GM23248 (cell line): ENCODE measurements at regions not wholly inside any gene's neighbourhood (a gene's known extent, or its start where the extent isn't known, plus 50 kb on each side); places are given as distances from the start of the nearest gene placed in this dataset.
"Not testable (repeated sequence)": the region's sequence is repeated elsewhere in the genome, so short reads cannot be mapped to it uniquely, and the experiment has no call there.

Experiments used
- DNase-seq: peaks from one replicate; pipeline ENCODE4 v3.0.0-alpha.2; 2015
- H2AFZ ChIP-seq: fragments of 200-600 bp; sonication (generic); 2 replicates; pipeline ENCODE4 v1.6.1; 2016; ENCODE audit warnings: antibody characterized with exemption
- H3F3A ChIP-seq: fragments of 200-600 bp; sonication (generic); 2 replicates; pipeline ENCODE4 v1.6.1; 2016; ENCODE audit warnings: mild to moderate bottlenecking, antibody characterized with exemption, mixed run types; ENCODE audit not compliant: insufficient read depth
- H3K27ac ChIP-seq: fragments of 200-600 bp; sonication (generic); 2 replicates; pipeline ENCODE4 v1.5.1; 2016; ENCODE audit warnings: mild to moderate bottlenecking
- H3K27me3 ChIP-seq: fragments of 200-600 bp; sonication (generic); replicated peaks from 2 replicates; pipeline ENCODE4 v1.6.1; 2016; ENCODE audit warnings: mild to moderate bottlenecking; ENCODE audit not compliant: insufficient read depth
- H3K36me3 ChIP-seq: fragments of 200-600 bp; sonication (generic); 2 replicates; pipeline ENCODE4 v1.6.1; 2016; ENCODE audit warnings: low read depth, mild to moderate bottlenecking
- H3K4me1 ChIP-seq: fragments of 200-600 bp; sonication (generic); 2 replicates; pipeline ENCODE4 v1.6.1; 2016; ENCODE audit warnings: mild to moderate bottlenecking; ENCODE audit not compliant: insufficient read depth
- H3K4me2 ChIP-seq: fragments of 200-600 bp; sonication (generic); one replicate; pipeline ENCODE4 v1.6.1; 2016; ENCODE audit warnings: mild to moderate bottlenecking; ENCODE audit not compliant: unreplicated experiment
- H3K4me3 ChIP-seq: fragments of 200-600 bp; sonication (generic); 2 replicates; pipeline ENCODE4 v1.5.1; 2016; ENCODE audit warnings: mild to moderate bottlenecking
- H3K79me2 ChIP-seq: fragments of 200-600 bp; sonication (generic); 2 replicates; pipeline ENCODE4 v1.6.1; 2016; ENCODE audit warnings: mild to moderate bottlenecking; ENCODE audit not compliant: insufficient read depth
- H3K9ac ChIP-seq: fragments of 200-600 bp; sonication (generic); 2 replicates; pipeline ENCODE4 v1.6.1; 2016; ENCODE audit warnings: mild to moderate bottlenecking
- H3K9me2 ChIP-seq: fragments of 200-600 bp; sonication (generic); 2 replicates; pipeline ENCODE4 v1.6.1; 2016; ENCODE audit warnings: mixed run types, mild to moderate bottlenecking, moderate library complexity; ENCODE audit not compliant: insufficient read depth
- H3K9me3 ChIP-seq: fragments of 200-600 bp; sonication (generic); one replicate; pipeline ENCODE4 v1.6.1; 2017; ENCODE audit warnings: low read depth
- H4K20me1 ChIP-seq: fragments of 200-600 bp; sonication (generic); 2 replicates; pipeline ENCODE4 v1.6.0; 2016; ENCODE audit not compliant: insufficient read depth
- EZH2 ChIP-seq: fragments of 200-600 bp; sonication (generic); IDR thresholded peaks from 2 replicates; pipeline ENCODE4 v1.6.1; 2018; ENCODE audit warnings: antibody characterized with exemption, mild to moderate bottlenecking; ENCODE audit not compliant: insufficient read depth, poor library complexity, severe bottlenecking
- EZH2phosphoT487 ChIP-seq: fragments of 200-600 bp; sonication (generic); IDR thresholded peaks from 2 replicates; pipeline ENCODE4 v1.6.1; 2018; ENCODE audit warnings: antibody characterized with exemption, moderate library complexity, mild to moderate bottlenecking, low read depth; ENCODE audit not compliant: insufficient read depth
- WGBS, 2 experiments: methylation state at CpG; one replicate each; pipeline ENCODE4 v1.1.6; 2015 to 2017; ENCODE audit warnings: low lambda C conversion rate in 2 of 2, low coverage in 1 of 2; ENCODE audit errors: missing lambda C conversion rate in 2 of 2; 5-methylcytosine and 5-hydroxymethylcytosine counted together
- in situ Hi-C: fragments of 300-500 bp; cut with MboI; formaldehyde crosslinking; loops from 2 replicates; pipeline ENCODE4 v1.15.0; 2020

- no peaks in the 10 kb centered on the region for H3K4me1 ChIP-seq
- H3K27ac ChIP-seq: no peak overlapping the region
- H3K4me3 ChIP-seq: no peak overlapping the region
- no peaks in the 10 kb centered on the region for H3K79me2 ChIP-seq
- H3K4me2 ChIP-seq: no peak overlapping the region
- no peak for DNase-seq
- no peaks in the 10 kb centered on the region for H3K9me3 ChIP-seq
- no peaks in the 10 kb centered on the region for H3K36me3 ChIP-seq
- H4K20me1 ChIP-seq: no peaks in the 10 kb centered on the region
- TF ChIP-seq EZH2phosphoT487: no peak
- no peak for TF ChIP-seq EZH2
- WGBS, 2 experiments: 30 to 31% methylated on average over 8 of the region's 8 CpGs
- no peak overlapping the region for H2AFZ ChIP-seq
- in situ Hi-C loops: loop anchor here (25.0 kb wide), 2 partner anchors 345 to 520 kb away; no protein-coding TSS in a partner anchor
- no peaks in the 10 kb centered on the region for H3F3A ChIP-seq
- no peaks in the 10 kb centered on the region for H3K9me2 ChIP-seq
- peaks cover 18% of the 10 kb centered on the region for H3K27me3 ChIP-seq
- H3K9ac ChIP-seq: no peak overlapping the region
These were observed 324.2 kb upstream of the NCKAP5 start for GRCh38 chr2:133892352-133892913.

DNA sequence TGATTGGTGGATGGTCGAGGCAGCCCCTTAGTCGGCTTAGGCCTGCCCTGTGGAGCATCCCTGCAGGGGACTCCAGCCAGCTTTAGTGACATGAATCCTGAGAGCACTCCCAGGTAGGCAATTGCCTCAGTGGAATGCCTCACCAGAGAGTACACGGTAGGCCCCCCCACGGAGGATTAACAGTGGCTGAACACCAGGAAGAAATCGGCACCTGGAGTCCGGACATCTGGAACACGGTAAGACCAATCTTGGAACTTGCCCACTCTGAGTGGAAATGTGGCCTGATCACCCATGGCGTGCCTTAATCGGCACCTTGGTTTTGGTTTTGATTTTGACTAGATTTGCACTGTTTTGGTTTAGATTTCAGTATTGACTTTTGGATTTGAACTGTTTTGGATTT is 326.2 kb upstream of the NCKAP5 start:
- peaks cover 11% of the 10 kb centered on the region for H3K27me3 ChIP-seq
- in situ Hi-C loops: loop anchor here (25.0 kb wide), 2 partner anchors 343 to 518 kb away; no protein-coding TSS in a partner anchor

DNA sequence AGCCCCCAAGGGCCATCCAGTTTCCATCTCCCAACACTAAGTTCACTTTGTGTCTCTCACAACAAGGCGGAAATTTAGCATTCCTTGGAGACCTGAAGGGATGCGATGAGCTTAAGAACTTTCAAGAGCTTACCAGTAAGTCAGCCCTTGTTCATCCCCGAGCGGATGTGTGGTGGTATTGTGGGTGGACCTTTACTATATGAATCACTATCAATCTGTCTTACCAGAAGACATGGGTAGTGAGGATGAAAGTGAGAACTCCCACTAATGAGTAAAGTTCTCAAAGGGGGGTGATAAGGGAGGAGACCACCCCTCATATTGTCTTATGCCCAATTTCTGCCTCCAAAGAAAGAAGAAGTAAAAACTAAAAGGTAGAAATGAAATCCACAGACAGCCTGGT is 329.6 kb upstream of the NCKAP5 start:
- H4K20me1 ChIP-seq, H3K9ac ChIP-seq, H3K36me3 ChIP-seq, H3K79me2 ChIP-seq, H3K9me2 ChIP-seq, H3K4me3 ChIP-seq, H3K4me1 ChIP-seq, H3K9me3 ChIP-seq, DNase-seq, H3K4me2 ChIP-seq, H3K27ac ChIP-seq, H2AFZ ChIP-seq, H3K27me3 ChIP-seq, H3F3A ChIP-seq: not testable (repeated sequence)
- in situ Hi-C loops: loop anchor here (25.0 kb wide), 2 partner anchors 339 to 514 kb away; no protein-coding TSS in a partner anchor
- 61 to 65% methylated on average over 4 of the region's 4 CpGs for WGBS, 2 experiments

More for the DNA sequence above, 326.2 kb upstream of the NCKAP5 start:
- whole genome bisulfite sequencing, 2 experiments: 74 to 76% methylated on average over 9 of the region's 9 CpGs
- no peak for TF ChIP-seq EZH2phosphoT487
- TF ChIP-seq EZH2: no peak
- Histone ChIP-seq H3K9ac (no peak overlapping the region), H4K20me1 (no peaks in the 10 kb centered on the region), H3K79me2 (no peaks in the 10 kb centered on the region), H3K9me3 (no peaks in the 10 kb centered on the region), H3K4me3 (no peak overlapping the region), H3K4me2 (no peak overlapping the region), H3K9me2 (no peaks in the 10 kb centered on the region), H2AFZ (no peak overlapping the region), H3K36me3 (no peaks in the 10 kb centered on the region), H3K27ac (no peak overlapping the region), H3F3A (no peaks in the 10 kb centered on the region), H3K4me1 (no peaks in the 10 kb centered on the region)
- DNase-seq: no peak

- H4K20me1 ChIP-seq: no peaks in the 10 kb centered on the region
- WGBS, 2 experiments: 1 to 3% methylated on average over 3 of the region's 3 CpGs
- no peak overlapping the region for H3K4me2 ChIP-seq
- no peaks in the 10 kb centered on the region for H3K9me2 ChIP-seq
- no peaks in the 10 kb centered on the region for H3K79me2 ChIP-seq
- TF ChIP-seq EZH2phosphoT487 (no peak), EZH2 (no peak)
- H3K9me3 ChIP-seq: no peaks in the 10 kb centered on the region
- H3F3A ChIP-seq: no peaks in the 10 kb centered on the region
- peaks cover 12% of the 10 kb centered on the region for H3K27me3 ChIP-seq
- H3K36me3 ChIP-seq: no peaks in the 10 kb centered on the region
- in situ Hi-C loops: loop anchor here (25.0 kb wide), 1 partner anchor 986 kb away; no protein-coding TSS in a partner anchor
- H3K4me1 ChIP-seq: no peaks in the 10 kb centered on the region
- no peak overlapping the region for H2AFZ ChIP-seq
- no peak for DNase-seq
- H3K4me3 ChIP-seq: no peak overlapping the region
- H3K9ac ChIP-seq: no peak overlapping the region
- H3K27ac ChIP-seq: no peak overlapping the region
These were observed 332.6 kb upstream of the NCKAP5 start for GRCh38 chr2:133900909-133901308.

DNA sequence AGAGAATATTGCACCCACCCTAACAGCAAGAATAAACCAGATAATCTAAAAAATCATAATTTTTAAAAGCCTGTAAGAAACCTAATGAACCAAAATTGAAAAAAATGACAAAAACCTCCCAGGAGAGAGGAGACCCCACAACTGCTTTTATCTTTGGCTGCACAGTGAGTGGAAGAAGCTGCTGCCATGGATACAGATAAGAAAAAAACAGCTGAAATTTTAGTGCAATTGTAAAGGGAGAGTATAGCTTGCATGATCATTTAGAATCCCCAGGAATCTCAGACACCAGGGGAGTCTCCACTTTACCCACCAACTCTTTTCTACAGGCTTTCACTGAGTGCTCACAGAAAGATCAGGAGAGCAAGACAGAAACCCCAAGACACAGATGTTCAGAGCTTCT is 338.1 kb upstream of the NCKAP5 start:
- H3K4me1 ChIP-seq: no peaks in the 10 kb centered on the region
- no peak overlapping the region for H3K9ac ChIP-seq
- peaks cover 6% of the 10 kb centered on the region; the same call in 1 of the 2 replicates for H3K27me3 ChIP-seq
- no peak overlapping the region for H3K4me2 ChIP-seq
- TF ChIP-seq EZH2 (no peak), EZH2phosphoT487 (no peak)
- no peak overlapping the region for H3K4me3 ChIP-seq
- H3K9me2 ChIP-seq: peaks cover 4% of the 10 kb centered on the region; the same call in 1 of the 2 replicates
- in situ Hi-C loops: loop anchor here (25.0 kb wide), 1 partner anchor 981 kb away; no protein-coding TSS in a partner anchor
- H3K36me3 ChIP-seq: no peaks in the 10 kb centered on the region
- H3K79me2 ChIP-seq: no peaks in the 10 kb centered on the region
- no peak overlapping the region for H2AFZ ChIP-seq
- H3K27ac ChIP-seq: no peak overlapping the region
- DNase-seq: no peak
- H3K9me3 ChIP-seq: no peaks in the 10 kb centered on the region
- no peaks in the 10 kb centered on the region for H4K20me1 ChIP-seq
- no peaks in the 10 kb centered on the region for H3F3A ChIP-seq
